GM12872 (cell line): ENCODE measurements at regions not wholly inside any gene's neighbourhood (a gene's known extent, or its start where the extent isn't known, plus 50 kb on each side); places are given as distances from the start of the nearest gene placed in this dataset.

Experiments
- CTCF ChIP-seq: IDR thresholded peaks from 3 replicates; pipeline ENCODE4 v1.5.1; 2011; ENCODE audit warnings: low read depth, mild to moderate bottlenecking, low read length, moderate library complexity; ENCODE audit not compliant: insufficient read depth

DNA sequence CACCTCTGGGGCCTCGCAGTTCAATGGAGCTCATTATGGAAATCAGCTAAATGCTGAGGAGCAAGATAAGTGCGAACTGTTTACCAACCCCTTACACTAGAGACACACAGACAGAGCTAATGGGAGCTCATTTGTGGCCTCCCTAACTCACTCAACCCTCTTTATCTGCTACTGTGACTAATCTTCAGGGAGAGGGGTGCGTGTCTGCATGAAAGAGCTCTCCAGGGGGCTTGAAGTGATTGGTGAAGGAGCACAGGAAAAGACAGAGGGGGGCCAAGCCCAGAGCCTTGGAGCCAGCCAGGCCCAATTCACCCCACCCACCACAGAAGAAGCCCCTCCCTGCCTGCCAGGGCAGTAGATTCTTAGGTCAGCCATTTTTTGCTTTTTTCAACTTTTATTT, 466.8 kb upstream of the BRINP1 start:
- TF ChIP-seq CTCF = no peak

- TF ChIP-seq CTCF = no peak
Measured at GRCh38 chr9:119834064-119834620, 464.9 kb upstream of the BRINP1 start.

DNA sequence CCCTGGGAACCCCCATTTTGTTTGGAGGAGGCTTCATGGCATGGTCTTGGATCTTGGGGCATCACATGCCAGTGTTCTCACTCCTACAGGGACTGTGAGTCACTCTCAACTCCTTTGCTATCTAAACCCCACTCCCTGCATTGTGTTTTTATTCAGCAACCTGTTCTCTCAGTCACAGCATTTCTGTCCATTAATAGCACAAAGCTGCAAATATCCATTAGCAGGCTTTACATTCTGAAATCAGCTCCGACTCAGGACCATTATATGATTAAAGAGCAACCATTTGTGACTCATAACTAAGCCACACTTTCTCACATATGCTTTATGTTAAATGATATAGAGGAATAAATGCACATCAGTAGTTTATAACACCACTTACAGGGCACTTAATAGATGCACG, 462.1 kb upstream of the BRINP1 start:
- TF ChIP-seq CTCF = no peak

DNA sequence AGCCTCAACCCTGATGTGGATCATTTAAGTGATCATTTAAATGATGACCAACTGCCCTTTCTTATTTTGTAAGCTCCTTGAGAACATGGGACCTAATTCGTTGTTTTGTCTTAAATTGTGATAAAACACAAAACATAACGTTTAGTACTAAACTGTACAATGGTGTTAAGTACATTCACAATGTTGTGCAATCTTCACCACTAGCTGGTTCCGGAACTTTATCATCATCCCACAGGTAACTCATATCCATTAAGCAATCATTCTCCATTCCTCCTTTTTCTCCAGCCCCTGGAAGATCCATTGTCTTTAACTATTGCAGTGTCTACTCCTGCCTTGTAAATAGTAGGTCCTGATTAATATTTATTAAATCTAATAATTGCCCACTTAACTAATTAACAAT, 460.5 kb upstream of the BRINP1 start:
- TF ChIP-seq CTCF = no peak

DNA sequence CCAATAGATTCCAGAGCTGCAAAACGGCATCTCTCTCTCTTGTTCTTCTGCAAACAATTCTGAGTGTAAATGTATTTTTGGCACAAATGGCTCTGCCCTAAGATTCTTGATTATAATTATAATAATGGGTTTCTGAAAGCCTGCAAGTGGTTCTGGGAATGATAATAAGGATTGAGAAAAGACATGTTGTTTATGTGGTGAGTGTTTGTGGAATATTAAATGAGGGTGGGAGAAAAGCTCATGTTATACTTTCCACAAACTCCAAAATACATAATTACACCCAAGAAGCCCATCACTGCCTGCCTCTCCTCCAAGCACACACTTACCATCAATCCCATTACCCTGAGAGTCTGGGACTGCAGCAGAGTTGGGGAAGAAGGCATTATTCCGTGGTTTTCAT, 460.0 kb upstream of the BRINP1 start:
- TF ChIP-seq CTCF = no peak

GRCh38 chr9:119827526-119827925, 458.3 kb upstream of the BRINP1 start:
- no peak for TF ChIP-seq CTCF

DNA sequence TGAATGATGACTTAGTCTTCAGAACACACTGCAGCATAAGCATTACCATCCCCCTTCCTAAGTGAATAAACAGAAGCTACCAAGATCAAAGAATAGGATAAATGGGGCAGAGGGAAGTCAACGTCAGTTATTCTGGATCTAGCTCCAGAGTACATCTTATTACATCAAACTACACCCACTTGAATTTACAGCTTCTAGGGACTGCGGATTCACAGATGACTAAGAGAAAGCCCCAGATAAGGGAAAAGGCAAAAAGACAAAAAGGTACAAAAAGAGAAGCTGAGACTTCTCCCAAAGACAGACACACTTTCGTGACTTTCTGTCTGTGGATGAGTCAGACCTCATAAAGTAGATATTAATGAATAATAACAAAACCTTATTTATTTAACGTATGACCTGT, 457.9 kb upstream of the BRINP1 start:
- no peak for TF ChIP-seq CTCF
